A673 (cell line): ENCODE measurements at regions not wholly inside any gene's neighbourhood (a gene's known extent, or its start where the extent isn't known, plus 50 kb on each side); places are given as distances from the start of the nearest gene placed in this dataset.

Source experiments
- BruUV-seq: library from RNA; stranded (reverse); fragments of 400-500 nt; replicated peaks from 2 replicates; lab custom pipeline; 2021; lab: Mats Ljungman, UMichigan
- CTCF ChIA-PET: fragments of 300-600 bp; sonication (Branson Sonifier 250); formaldehyde crosslinking; loops from one replicate; lab custom pipeline; 2022; ENCODE audit warnings: antibody characterized with exemption; lab: Charles Lee
- POLR2A ChIA-PET: fragments of 300-600 bp; sonication (Branson Sonifier 250); formaldehyde crosslinking; loops from one replicate; lab custom pipeline; 2022; ENCODE audit warnings: antibody characterized with exemption; ENCODE audit not compliant: low non-redundant PET; lab: Charles Lee
- DNase-seq: peaks from one replicate; pipeline ENCODE4 v3.0.0-alpha.2; 2015; ENCODE audit warnings: low spot score
- H3K27ac ChIP-seq: fragments of 200-600 bp; sonication (generic); 2 replicates; pipeline ENCODE4 v1.5.1; 2016; ENCODE audit warnings: mixed run types, low read depth, mild to moderate bottlenecking, mixed read lengths, antibody characterized with exemption, low read length; ENCODE audit not compliant: poor library complexity, severe bottlenecking
- H3K27me3 ChIP-seq: fragments of 200-600 bp; sonication (generic); replicated peaks from 2 replicates; pipeline ENCODE4 v1.6.1; 2017; ENCODE audit warnings: mixed run types, low read depth, mild to moderate bottlenecking, mixed read lengths, antibody characterized with exemption, low read length; ENCODE audit not compliant: insufficient read depth, poor library complexity
- H3K36me3 ChIP-seq: fragments of 200-600 bp; sonication (generic); 2 replicates; pipeline ENCODE4 v1.6.1; 2016; ENCODE audit warnings: mixed run types, mild to moderate bottlenecking, mixed read lengths, antibody characterized with exemption, low read length; ENCODE audit not compliant: insufficient read depth, poor library complexity, severe bottlenecking
- H3K4me1 ChIP-seq: fragments of 200-600 bp; sonication (generic); 2 replicates; pipeline ENCODE4 v1.6.1; 2017; ENCODE audit warnings: mixed run types, mild to moderate bottlenecking, mixed read lengths, antibody characterized with exemption, low read length; ENCODE audit not compliant: insufficient read depth, poor library complexity, severe bottlenecking
- H3K4me3 ChIP-seq: fragments of 200-600 bp; sonication (generic); 2 replicates; pipeline ENCODE4 v1.5.1; 2016; ENCODE audit warnings: low read depth, mixed run types, mild to moderate bottlenecking, mixed read lengths, low read length; ENCODE audit not compliant: poor library complexity, severe bottlenecking
- H3K9me3 ChIP-seq: fragments of 200-600 bp; sonication (generic); 2 replicates; pipeline ENCODE4 v1.6.1; 2016; ENCODE audit warnings: mixed run types, low read depth, mild to moderate bottlenecking, mixed read lengths, antibody characterized with exemption, low read length; ENCODE audit not compliant: poor library complexity, severe bottlenecking
- EZH2 ChIP-seq: fragments of 200-600 bp; sonication (generic); IDR thresholded peaks from 2 replicates; pipeline ENCODE4 v1.6.1; 2017; ENCODE audit warnings: borderline replicate concordance, low read depth, mild to moderate bottlenecking, mixed read lengths, antibody characterized with exemption, low read length; ENCODE audit not compliant: poor library complexity, severe bottlenecking
- intact Hi-C: fragments of 100-400 bp; cut with micrococcal nuclease; formaldehyde crosslinking; loops from one replicate; pipeline ENCODE4 v1.10.0; 2022; ENCODE audit not compliant: unreplicated experiment
- TF ChIP-seq, protein P1 (sequence below): fragments of 300-800, 200-600 bp; sonication (generic); conservative IDR thresholded peaks from 2 replicates; pipeline ENCODE4 v1.5.1; 2017; ENCODE audit warnings: low read depth, mild to moderate bottlenecking, antibody characterized with exemption, low read length, moderate library complexity, mixed read lengths

DNA sequence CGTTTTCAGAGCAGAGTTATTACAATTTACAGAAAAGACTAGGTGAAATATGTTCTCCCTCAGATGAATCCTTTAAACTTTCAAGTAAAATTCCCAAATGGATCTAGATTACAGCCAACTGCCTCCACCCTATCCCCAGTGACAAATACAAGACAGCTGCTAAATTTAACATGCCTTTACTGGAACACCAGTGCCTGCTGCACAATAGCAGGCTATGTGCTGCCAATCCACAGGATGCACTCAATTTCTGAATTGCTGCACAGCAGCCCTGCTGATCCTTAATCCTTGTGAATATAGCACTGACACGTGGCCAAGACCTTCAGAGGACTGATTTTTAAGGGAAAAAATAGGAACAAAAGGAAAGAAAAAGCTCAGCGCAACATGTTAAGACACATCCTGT lies 128.9 kb downstream of the CCER1 start:
- Histone ChIP-seq H3K36me3 (no peaks in the 10 kb centered on the region), H3K27ac (no peak overlapping the region), H3K4me3 (no peak overlapping the region), H3K27me3 (no peaks in the 10 kb centered on the region), H3K9me3 (no peaks in the 10 kb centered on the region), H3K4me1 (no peaks in the 10 kb centered on the region)
- ChIA-PET CTCF (no interaction called here), POLR2A (no interaction called here)
- TF ChIP-seq, protein P1, sequence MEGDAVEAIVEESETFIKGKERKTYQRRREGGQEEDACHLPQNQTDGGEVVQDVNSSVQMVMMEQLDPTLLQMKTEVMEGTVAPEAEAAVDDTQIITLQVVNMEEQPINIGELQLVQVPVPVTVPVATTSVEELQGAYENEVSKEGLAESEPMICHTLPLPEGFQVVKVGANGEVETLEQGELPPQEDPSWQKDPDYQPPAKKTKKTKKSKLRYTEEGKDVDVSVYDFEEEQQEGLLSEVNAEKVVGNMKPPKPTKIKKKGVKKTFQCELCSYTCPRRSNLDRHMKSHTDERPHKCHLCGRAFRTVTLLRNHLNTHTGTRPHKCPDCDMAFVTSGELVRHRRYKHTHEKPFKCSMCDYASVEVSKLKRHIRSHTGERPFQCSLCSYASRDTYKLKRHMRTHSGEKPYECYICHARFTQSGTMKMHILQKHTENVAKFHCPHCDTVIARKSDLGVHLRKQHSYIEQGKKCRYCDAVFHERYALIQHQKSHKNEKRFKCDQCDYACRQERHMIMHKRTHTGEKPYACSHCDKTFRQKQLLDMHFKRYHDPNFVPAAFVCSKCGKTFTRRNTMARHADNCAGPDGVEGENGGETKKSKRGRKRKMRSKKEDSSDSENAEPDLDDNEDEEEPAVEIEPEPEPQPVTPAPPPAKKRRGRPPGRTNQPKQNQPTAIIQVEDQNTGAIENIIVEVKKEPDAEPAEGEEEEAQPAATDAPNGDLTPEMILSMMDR: no peak
- no peak for TF ChIP-seq EZH2
- intact Hi-C loops: no loop called here
- DNase-seq: peak; percentile 11
- BruUV-seq: no TSS peak

DNA sequence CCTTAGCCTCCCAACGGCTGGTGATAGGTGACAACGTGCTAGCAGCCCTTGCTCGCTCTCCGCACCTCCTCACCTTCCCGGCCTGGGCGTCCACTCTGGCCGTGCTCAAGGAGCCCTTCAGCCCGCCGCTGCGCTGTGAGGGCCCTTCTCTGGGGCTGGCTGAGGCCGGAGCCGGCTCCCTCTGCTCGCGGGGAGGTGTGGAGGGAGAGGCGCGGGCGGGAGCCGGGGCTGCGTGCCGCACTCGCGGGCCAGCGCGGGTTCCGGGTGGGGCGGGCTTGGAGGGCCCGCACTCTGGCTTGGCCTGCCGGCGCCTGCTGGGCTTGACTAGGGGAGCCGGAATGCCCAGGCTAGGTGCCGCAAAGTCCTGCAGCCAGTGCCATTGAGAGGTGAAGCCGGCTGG lies 131.1 kb downstream of the CCER1 start:
- ChIA-PET POLR2A (no interaction called here), CTCF (no interaction called here)
- H3K4me3 ChIP-seq: no peak overlapping the region
- H3K27ac ChIP-seq: no peak overlapping the region
- no peaks in the 10 kb centered on the region for H3K27me3 ChIP-seq
- H3K36me3 ChIP-seq: no peaks in the 10 kb centered on the region
- no TSS peak for BruUV-seq
- no peak for DNase-seq
- intact Hi-C loops: no loop called here
- no peaks in the 10 kb centered on the region for H3K9me3 ChIP-seq
- no peak for TF ChIP-seq EZH2
- TF ChIP-seq, protein P1: no peak
- no peaks in the 10 kb centered on the region for H3K4me1 ChIP-seq

DNA sequence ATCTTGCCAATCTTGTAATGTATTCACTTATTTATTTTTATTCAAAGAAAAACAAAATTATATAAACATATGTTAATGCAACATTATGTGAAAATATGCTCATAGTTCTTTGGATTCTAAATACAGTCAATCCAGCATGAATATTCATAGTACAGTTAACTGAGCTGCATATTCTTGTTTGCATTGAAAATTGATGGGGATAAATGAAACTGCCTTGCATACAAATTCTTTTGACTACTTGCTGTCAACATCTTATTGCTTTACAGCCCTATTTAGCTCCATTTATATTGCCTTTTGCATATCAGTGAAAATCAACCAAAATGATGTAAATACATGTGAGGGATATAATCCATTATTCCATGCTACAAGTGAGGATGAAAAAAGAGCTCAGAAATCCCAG lies 135.3 kb downstream of the CCER1 start:
- Histone ChIP-seq H3K9me3 (no peaks in the 10 kb centered on the region), H3K27ac (no peak overlapping the region), H3K4me1 (no peaks in the 10 kb centered on the region), H3K4me3 (no peak overlapping the region), H3K36me3 (no peaks in the 10 kb centered on the region), H3K27me3 (no peaks in the 10 kb centered on the region)
- ChIA-PET POLR2A (no interaction called here), CTCF (no interaction called here)
- BruUV-seq: no TSS peak
- TF ChIP-seq EZH2: no peak
- TF ChIP-seq, protein P1: no peak
- no peak for DNase-seq
- intact Hi-C loops: no loop called here
